ENCODE measurements at regions not wholly inside any gene's neighbourhood (a gene's known extent, or its start where the extent isn't known, plus 50 kb on each side); places are given as distances from the start of the nearest gene placed in this dataset.

DNA sequence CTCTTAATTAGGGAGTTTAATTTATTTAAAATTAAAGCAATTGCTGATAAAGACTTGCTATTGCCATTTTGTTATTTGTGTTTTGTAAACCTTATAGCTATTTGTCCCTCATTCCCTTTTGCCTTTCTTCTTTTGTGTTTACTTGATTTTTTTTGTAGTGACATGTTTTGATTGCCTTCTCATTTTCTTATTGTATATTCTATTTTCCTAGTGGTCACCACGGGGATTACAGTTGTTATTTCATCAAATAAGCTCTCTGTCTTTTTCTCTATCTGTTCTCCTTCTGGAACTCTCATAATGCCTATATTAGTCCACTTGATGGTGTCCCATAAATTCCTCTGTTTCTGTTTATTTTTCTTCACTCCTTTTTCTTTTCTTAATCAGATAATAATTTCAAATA, 64.4 kb upstream of the FRY start:
- peaks cover 30% of the 10 kb centered on the region for H3K4me1 ChIP-seq (ENCODE audit: insufficient read depth, low read length)
- H3K4me3 ChIP-seq (ENCODE audit: insufficient read depth, low read length): no peak overlapping the region
- H2AFZ ChIP-seq (ENCODE audit: low read length): no peak overlapping the region
- no peak overlapping the region for H3K27ac ChIP-seq (ENCODE audit: low read depth, low read length)
- no peak overlapping the region for H3K4me2 ChIP-seq (ENCODE audit: insufficient read depth, low read length)
- H3K79me2 ChIP-seq (ENCODE audit: insufficient read depth, low read length): no peaks in the 10 kb centered on the region
- no peaks in the 10 kb centered on the region for H3K27me3 ChIP-seq (ENCODE audit: insufficient read depth, low read length)
- H4K20me1 ChIP-seq (ENCODE audit: insufficient read depth, low read length): no peaks in the 10 kb centered on the region
- no peaks in the 10 kb centered on the region for H3K36me3 ChIP-seq (ENCODE audit: insufficient read depth, low read length)
- DNase-seq (ENCODE audit: insufficient read length, low spot score, missing footprints): no peak
- TF ChIP-seq, protein P1, sequence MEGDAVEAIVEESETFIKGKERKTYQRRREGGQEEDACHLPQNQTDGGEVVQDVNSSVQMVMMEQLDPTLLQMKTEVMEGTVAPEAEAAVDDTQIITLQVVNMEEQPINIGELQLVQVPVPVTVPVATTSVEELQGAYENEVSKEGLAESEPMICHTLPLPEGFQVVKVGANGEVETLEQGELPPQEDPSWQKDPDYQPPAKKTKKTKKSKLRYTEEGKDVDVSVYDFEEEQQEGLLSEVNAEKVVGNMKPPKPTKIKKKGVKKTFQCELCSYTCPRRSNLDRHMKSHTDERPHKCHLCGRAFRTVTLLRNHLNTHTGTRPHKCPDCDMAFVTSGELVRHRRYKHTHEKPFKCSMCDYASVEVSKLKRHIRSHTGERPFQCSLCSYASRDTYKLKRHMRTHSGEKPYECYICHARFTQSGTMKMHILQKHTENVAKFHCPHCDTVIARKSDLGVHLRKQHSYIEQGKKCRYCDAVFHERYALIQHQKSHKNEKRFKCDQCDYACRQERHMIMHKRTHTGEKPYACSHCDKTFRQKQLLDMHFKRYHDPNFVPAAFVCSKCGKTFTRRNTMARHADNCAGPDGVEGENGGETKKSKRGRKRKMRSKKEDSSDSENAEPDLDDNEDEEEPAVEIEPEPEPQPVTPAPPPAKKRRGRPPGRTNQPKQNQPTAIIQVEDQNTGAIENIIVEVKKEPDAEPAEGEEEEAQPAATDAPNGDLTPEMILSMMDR (IDR thresholded peaks at IDR 0.05; ENCODE audit: extremely low read depth, low read depth, low read length): no peak
- no peaks in the 10 kb centered on the region for H3K9me3 ChIP-seq (ENCODE audit: low read depth, low read length)

DNA sequence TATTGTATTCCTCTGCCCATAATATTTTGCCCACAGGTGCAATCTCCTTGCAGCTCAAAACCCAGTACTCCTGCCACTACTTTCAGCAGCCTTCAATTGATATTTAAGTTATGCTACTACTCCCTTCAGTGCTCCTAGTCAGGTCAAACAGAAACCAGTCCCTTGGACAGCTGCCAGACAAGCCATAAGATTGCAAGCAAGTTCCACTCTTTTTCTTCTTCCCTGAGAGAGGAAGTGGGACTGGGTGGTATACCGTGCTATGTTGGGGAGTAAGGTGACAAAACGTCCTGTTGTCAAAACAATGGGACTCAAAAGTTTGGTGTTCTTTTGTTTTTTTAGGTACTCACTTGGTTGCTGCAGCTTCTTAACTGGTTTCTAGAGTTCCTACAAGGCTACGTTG, 63.1 kb upstream of the FRY start:
- Histone ChIP-seq H3K79me2 (ENCODE audit: insufficient read depth, low read length) (no peaks in the 10 kb centered on the region), H3K4me3 (ENCODE audit: insufficient read depth, low read length) (no peak overlapping the region), H3K27ac (ENCODE audit: low read depth, low read length) (no peak overlapping the region), H3K4me1 (ENCODE audit: insufficient read depth, low read length) (peaks cover 21% of the 10 kb centered on the region), H4K20me1 (ENCODE audit: insufficient read depth, low read length) (no peaks in the 10 kb centered on the region), H3K27me3 (ENCODE audit: insufficient read depth, low read length) (no peaks in the 10 kb centered on the region), H2AFZ (ENCODE audit: low read length) (no peak overlapping the region), H3K4me2 (ENCODE audit: insufficient read depth, low read length) (no peak overlapping the region), H3K36me3 (ENCODE audit: insufficient read depth, low read length) (no peaks in the 10 kb centered on the region), H3K9me3 (ENCODE audit: low read depth, low read length) (no peaks in the 10 kb centered on the region)
- DNase-seq (ENCODE audit: insufficient read length, low spot score, missing footprints): no peak
- TF ChIP-seq, protein P1 (IDR thresholded peaks at IDR 0.05; ENCODE audit: extremely low read depth, low read depth, low read length): no peak

DNA sequence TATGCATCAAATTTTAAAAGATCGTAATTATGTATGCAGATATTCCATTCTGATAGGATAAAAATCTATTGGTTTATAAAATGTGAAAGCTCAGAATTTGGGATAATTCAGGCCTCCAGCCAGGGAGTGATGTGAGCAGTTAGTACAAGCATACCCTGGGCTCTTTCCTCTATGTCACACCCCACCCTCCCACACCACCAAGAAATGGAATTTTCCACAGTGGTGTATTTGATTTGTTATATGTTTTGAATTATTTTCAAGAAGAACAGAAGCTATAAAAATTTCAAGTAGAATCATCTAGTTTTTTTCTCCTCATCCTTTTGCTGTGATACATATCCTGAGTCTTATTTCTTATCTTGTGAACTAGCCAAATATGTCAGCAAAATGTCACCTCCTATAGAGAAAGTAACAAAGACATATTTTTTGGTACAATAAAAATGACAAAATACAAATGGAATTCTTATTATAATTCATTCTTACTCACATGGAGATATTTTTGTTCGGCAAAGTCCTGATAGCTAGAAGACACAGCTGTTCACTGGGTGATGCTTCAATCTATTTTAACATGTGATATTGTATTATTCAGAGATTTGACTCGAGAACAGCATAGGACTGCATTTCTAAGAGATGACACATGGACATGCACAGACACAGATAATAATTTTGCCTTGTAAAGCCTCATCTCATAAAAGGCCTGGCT, 61.2 kb upstream of the FRY start:
- Histone ChIP-seq H3K27ac (ENCODE audit: low read depth, low read length) (peak overlapping the region; percentile 74), H3K9me3 (ENCODE audit: low read depth, low read length) (no peaks in the 10 kb centered on the region), H3K4me3 (ENCODE audit: insufficient read depth, low read length) (no peak overlapping the region), H3K27me3 (ENCODE audit: insufficient read depth, low read length) (no peaks in the 10 kb centered on the region), H2AFZ (ENCODE audit: low read length) (peak overlapping the region; percentile 2), H4K20me1 (ENCODE audit: insufficient read depth, low read length) (no peaks in the 10 kb centered on the region), H3K4me1 (ENCODE audit: insufficient read depth, low read length) (peaks cover 20% of the 10 kb centered on the region), H3K79me2 (ENCODE audit: insufficient read depth, low read length) (no peaks in the 10 kb centered on the region), H3K36me3 (ENCODE audit: insufficient read depth, low read length) (no peaks in the 10 kb centered on the region), H3K4me2 (ENCODE audit: insufficient read depth, low read length) (peak overlapping the region; percentile 46)
- TF ChIP-seq, protein P1 (IDR thresholded peaks at IDR 0.05; ENCODE audit: extremely low read depth, low read depth, low read length): no peak
- DNase-seq (ENCODE audit: insufficient read length, low spot score, missing footprints): no peak

DNA sequence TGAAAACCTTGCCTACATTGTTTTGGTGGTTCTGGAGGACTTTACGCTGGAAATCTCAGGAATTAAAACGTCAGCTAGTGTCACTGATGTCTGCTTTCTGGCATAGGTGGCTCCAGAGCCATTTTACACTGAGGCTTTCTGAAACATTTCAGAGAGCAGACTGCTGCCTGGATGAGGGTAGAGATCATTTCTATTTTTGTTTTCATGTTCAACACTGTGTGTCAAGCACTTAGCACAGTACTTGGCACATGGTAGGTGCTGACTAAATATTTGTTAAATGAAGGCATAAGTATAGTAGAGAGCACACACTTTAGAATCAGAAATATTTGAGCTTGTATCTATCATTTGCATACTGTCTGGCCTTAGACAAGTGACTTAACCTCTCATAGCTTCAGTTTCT, 59.1 kb upstream of the FRY start:
- H3K79me2 ChIP-seq (ENCODE audit: insufficient read depth, low read length): no peaks in the 10 kb centered on the region
- H3K4me1 ChIP-seq (ENCODE audit: insufficient read depth, low read length): peaks cover 15% of the 10 kb centered on the region
- no peak overlapping the region for H3K27ac ChIP-seq (ENCODE audit: low read depth, low read length)
- H2AFZ ChIP-seq (ENCODE audit: low read length): no peak overlapping the region
- no peaks in the 10 kb centered on the region for H3K36me3 ChIP-seq (ENCODE audit: insufficient read depth, low read length)
- no peak for DNase-seq (ENCODE audit: insufficient read length, low spot score, missing footprints)
- no peak overlapping the region for H3K4me2 ChIP-seq (ENCODE audit: insufficient read depth, low read length)
- no peak overlapping the region for H3K4me3 ChIP-seq (ENCODE audit: insufficient read depth, low read length)
- TF ChIP-seq, protein P1 (IDR thresholded peaks at IDR 0.05; ENCODE audit: extremely low read depth, low read depth, low read length): no peak
- no peaks in the 10 kb centered on the region for H3K9me3 ChIP-seq (ENCODE audit: low read depth, low read length)
- no peaks in the 10 kb centered on the region for H3K27me3 ChIP-seq (ENCODE audit: insufficient read depth, low read length)
- no peaks in the 10 kb centered on the region for H4K20me1 ChIP-seq (ENCODE audit: insufficient read depth, low read length)

All from osteoblast (primary cell).